Cerebellar nuclear complex (tissue), 1 donor: ENCODE measurements at regions not wholly inside any gene's neighbourhood (a gene's known extent, or its start where the extent isn't known, plus 50 kb on each side); places are given as distances from the start of the nearest gene placed in this dataset.

Experiments used
- DNase-seq, 2 experiments: peaks; one replicate each; lab custom pipeline; 2025; lab: John Stamatoyannopoulos, UW

DNA sequence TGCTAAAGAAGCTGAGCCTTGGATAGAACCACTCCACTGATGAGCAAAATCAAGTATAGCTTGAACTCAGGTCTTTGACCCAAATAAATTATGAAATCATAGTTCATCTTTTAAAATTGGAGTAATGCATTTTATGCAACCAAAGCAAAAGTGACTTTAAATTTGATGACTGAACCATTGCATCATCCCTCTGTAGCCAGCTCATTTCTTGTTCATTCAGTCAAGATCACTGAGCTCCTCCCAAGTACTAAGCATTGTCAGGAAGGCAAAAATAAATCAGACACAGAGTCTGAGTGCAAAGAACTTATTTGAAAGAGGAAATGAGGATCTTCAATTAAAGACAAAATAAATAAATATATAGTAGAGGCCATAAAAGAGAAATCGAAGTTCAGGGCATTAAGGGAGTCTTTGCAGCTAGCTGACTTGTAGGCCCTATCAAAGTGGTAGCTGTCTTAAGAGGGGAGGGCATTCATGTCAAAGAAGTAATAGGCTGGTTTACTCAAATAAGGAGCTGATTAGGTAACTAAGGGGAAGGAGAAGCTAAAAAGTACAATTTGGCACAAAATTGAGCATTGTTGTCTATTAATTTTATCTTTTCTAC is 411.8 kb downstream of the MTX2 start:
- DNase-seq, result no peak

DNA sequence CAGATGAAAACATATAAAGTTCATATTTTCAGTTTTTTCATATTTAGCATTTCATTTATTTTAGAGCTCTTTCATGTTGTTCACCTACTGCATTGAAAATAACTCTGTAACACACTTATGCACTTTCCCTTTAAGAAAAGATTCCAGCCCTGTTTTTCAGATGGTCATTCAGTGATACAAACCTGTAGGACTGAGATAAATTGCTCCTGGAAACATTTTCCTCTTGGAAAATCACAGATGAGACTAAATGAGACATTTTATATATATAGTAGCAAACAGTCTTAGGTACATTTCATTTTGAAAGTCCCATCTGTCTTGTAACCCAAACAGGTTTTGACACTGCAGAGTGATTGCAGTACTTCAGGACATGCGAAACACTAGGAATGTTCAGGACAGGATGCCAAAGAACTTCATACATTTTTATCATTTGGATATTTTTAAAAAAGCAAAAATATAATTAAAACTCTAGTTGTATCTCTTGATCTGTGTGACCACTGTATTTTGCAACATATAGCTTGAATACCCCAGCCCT is 412.4 kb downstream of the MTX2 start:
- no peak for DNase-seq

DNA sequence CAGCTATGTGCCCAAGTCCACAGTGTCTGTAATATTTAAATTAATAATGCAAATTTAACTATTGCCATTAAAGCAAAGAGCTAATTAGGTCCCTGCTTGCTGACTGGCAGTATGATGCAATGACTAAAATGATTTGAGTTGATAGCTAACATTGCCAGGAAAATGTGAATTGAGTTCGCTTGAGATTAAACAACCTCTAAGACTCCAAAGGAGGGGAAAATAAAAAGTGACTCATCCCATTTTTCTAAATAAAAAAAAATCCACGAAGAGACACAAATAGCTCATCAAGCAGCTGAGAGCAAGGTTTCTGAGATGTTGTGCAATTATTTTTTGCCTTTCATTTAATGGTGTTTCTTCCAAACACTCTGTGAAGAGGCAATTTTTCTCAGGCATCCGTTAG is 413.0 kb downstream of the MTX2 start:
- DNase-seq, result no peak

DNA sequence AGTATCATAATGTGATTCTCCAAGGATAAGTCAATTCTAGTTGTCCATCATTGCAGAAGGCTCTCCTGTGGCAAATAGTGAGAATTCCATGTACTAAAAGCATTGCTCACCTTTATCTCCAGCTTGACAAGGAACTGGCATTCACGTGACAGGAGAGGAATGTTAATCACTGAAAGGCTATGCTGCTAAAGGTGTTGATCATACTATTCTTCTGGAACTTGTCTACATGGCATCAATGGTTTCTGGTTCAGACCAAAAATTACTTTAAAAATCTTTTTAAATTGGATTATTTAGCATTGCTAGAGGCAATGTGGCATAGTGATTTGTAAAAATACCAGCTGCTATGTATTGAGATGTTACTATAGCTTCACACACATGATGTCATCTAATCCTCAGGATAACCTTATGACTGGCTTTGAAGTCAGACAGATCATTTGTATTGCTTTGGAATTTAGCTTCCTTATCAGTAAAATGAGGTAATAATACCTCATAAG is 414.4 kb downstream of the MTX2 start:
- no peak for DNase-seq

DNA sequence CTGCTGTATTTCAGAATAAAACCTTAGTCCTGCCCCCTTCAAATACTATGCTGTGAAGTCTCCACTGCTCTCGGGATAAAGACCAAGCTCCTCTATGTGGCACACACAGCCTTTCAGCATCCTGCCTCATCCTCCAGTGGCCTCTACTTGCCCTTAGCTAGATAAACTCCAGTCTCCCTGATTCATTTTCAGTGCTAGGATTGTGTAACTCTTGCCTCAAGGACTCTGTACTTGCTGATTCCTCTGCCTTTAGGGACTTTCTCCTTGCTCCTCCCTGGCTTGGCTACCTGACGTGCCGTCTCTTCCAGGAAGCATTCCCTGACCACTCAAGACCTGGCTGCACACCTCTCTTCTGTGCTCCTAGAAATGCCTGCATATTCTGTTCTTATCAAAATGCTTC is 416.7 kb downstream of the MTX2 start:
- DNase-seq, result no peak

DNA sequence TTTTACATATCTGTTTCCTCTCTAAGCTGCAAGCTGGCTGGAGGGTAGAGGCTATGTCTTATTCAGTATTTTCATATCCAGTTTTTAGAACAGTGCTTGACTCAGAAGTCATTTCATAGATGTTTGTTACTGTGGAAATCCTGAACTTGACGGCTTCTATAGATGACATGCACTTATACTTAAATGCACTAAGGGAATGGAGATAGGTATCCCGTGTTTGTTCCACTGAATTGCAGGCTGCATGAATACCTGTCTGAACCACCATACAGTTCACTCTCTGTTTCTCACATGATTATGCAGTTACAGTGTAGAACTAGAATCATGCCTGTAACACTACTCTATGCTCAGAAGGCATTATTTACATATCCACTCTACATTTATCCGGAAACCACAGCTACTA is 417.1 kb downstream of the MTX2 start:
- no peak for DNase-seq

DNA sequence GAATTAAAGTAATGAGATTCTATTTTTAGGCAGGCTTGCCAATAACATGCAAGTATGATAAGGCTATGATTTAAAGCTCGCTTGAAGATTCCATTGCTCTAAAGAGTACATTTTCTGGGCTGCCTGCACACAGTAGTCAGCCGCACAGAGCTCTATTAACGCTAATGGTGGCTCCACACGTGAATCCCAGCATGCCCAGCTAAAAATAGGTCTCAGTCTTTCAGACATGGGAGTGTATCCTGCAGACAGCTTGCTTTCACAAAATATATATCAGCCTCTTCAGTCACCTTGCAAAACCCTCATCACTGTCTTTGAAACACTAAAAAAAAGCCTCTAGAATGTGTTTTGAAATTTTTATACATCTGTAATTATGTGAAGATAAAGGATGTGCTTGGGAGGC is 418.1 kb downstream of the MTX2 start:
- DNase-seq, result no peak

DNA sequence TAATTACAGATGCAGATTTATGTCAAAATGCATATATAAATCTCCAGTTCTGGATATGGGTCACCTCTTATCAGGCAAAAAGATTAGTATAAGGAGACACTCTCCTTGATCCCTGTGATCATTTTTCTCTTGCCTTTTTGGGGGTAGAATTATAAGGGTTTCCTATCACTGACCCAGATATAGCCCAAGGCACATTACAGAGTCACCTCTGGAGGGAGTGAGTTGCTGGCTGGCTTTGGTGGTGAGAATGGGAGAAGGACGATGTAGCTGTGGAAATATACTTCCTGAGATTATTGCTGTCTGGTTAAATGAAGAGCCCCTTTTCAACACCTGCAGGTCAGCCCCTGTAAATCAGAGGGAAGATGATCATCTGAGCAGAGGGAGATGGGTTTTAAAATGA is 418.7 kb downstream of the MTX2 start:
- DNase-seq, result no peak

DNA sequence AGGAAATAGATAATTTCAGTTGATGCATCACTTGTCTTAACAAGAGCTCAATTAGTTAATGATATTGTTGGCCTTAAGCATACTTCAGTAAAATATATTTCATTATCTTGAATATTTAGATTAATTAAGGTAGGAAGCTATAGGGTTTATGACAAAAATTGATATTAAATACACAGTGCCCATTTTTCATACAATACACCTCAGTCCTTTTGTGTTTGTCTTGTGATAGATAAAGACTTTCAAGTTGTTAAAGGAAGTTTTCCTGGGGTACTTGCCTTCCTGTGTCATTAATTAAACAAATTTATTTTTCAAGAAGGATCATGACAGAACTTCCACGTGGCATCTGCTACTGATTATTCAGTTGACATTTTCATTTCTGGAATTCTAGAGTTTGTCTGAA is 420.5 kb downstream of the MTX2 start:
- no peak for DNase-seq

DNA sequence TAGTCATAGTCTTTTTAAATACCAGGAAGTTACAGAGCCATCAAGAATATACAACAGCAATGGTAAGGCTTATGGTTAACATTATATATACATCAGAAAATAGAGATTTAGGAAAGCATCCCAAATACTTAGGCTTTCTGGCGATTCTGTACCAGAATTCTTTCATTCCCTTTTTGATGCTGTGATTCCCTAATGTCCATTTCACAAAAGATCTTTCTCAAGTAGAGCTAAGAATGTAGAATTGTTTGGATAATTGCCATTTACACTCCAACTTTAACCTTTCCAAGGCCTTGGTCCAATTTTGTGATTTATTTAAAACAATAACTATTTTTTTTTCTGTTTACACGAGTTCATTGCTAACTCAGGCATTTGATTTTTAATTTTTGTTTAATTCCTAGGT is 422.2 kb downstream of the MTX2 start:
- no peak for DNase-seq

DNA sequence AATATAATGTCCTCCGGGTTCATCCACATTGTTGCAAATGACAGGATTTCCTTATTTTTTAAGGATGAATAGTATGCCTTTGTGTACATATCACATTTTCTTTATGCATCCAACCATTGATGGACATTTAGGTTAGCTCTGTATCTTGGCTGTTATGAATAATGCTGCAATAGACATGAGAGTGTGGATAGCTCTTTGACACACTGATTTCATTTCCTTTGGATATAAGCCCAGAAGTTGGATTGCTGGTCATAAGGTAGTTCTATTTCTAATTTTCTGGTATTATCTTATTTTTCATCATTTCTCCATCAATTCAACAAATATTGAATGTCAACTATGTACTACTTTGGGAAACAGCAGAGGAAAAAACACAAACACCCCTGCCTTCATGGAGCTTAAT is 423.3 kb downstream of the MTX2 start:
- no peak for DNase-seq

DNA sequence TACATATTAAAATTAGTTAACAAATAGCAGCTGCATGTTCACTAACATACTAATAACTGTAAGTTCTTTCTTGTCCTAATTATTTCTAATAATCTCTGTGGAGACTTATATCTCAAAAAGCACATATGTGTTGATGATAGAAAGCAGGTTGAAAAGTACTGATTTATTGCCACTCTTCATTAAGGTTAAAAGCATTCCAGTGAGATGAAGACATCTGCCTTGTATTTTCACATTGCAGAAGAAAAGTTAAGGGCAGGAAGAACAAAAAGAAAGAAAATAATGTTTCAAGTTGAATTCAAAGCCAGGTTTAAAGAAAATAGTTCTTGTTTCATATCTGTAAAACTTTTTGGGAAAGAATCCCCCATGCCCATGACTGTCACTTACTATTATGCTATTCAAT is 429.9 kb downstream of the MTX2 start:
- no peak for DNase-seq

DNA sequence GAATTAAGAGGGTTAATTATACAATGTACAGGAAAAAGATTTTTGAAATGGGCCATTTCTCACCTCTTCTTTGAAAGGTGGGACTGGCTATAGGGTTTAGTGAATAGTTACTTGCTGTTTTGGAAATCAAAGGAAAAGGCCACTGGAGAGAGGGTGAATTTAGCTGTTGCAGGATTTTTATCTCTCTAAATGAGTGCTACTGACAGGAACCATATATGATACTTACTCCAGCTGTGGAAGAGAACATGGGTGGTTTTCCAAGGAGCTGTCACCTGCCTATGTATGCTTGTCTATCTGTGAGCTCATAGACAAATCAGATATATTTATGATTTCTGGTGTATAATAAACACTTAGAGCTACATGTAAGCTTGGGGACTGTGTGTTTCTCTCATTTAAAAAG is 430.4 kb downstream of the MTX2 start:
- DNase-seq, result no peak

DNA sequence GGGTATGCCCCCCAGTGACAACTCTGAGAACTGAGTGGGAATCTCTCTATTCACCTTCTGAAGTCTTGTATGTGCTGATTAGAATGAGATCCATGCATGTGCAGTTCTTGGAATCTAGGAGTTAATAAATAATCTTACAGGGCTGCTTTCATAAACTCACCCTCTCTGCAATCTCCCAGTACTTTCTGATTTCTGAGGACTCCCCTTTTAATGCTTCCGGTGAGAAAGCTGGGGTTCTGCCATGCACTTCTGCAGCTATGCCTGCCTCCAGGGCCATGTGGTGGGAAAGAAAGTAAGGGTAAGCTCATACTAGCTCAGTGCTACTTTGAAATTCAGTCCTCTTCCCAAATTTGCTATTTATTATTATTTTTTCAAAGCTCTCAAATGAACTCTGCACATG is 432.9 kb downstream of the MTX2 start:
- no peak for DNase-seq

DNA sequence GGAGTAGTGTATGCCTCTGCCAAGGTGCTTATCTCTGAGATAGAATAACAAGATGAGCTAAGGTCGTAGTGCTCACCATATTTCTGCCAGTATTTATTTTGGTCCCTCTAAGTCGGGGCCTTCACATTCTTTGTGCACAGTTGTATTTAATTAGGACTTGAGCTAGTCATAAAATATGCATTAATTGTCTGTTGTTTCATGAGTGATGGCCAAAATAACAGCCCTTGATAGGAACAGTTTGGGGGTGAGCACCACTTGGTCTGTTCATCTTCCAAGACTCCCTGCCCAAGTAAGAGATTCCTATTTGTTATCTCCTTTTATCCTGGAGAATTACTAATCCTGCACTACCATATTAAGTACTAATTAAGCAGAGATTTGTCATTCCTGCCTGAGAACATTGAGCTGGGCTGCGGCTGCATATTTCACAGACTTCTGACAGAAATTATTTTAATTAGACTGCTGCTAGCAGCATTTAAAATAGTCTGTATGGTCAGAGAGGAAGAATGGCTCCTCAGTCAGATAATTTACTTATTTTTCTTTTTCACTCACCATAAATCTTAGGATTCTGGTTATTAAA is 435.1 kb downstream of the MTX2 start:
- DNase-seq, result no peak

DNA sequence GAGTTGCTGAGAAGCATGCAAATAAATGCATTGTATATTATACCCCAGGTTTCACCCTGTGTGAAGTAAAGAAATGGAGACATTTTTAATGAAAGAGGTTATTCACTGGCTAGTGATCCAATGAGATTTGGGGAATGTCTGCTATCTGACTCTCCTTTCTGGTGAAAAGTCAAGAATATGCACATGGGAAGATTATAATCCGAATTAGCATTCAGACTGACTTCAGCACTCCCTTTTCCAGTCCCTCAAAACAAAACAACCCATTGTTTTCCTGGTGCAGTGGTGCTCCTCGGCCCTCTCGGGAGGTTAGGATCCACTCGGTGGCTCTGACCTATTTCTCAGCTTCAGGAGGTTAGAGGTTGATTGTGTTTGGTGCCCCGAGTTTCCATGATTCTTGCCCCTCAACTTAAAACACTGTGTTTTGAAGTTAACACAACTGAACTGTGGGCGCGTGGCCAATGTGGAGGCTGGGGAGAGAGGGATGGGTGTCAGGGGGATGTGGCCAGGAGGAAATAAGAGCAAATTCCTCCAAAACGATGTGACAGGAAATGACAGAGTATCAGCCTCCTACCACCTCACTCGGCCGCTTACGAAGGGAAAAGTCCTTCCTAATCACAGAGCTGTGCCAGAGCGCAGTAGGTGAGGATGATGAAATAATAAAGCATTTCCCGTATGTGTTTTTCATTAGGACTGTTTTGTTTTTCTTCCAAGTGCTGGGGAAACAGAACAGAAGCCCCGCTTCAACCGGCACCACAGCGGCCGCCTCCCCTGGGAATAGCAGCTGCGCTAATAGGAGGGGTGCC is 440.1 kb downstream of the MTX2 start:
- DNase-seq, result no peak

DNA sequence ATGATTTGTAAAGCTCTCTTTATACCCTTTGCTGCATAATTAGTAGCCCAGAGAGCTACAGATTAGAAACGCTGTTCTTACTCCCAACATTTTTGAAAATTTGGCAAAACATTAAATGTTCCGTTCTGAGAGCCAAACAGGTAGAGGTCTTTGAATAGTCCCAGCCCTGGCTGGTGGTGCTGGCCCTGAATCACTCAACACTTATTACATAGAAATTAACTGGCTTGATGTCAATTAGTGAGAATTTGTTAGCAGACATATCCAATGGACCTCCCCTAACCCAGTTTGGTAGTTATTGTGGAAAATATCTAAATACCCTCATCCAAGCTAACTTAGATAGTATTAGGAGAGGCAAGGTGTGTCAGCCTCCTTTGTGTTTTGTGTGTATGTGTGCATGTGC is 440.7 kb downstream of the MTX2 start:
- no peak for DNase-seq

DNA sequence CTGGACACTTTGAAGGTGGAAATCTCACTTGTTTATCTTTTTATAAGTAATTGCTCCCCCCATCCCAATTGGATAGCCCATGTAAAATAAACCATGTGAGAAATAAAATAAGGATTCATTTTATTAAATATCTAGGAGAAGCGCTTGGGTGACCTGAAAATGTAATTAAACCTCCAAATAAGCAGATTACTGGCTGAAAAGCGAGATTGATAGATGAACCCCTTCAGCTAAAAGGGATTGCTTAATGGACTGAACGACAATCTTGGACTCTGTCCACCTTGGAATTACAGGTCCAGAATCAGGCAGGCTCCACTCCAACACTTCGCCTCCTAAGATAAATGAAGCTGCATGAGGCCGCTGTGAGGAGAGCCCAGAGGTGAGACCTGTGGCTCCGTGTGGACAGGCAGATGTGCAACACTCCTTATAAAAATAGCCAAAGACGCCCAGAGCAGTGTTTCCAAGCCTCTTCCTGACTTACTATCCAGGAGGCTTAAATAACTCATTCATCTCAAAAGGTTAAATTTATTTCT is 441.5 kb downstream of the MTX2 start:
- DNase-seq, result no peak

DNA sequence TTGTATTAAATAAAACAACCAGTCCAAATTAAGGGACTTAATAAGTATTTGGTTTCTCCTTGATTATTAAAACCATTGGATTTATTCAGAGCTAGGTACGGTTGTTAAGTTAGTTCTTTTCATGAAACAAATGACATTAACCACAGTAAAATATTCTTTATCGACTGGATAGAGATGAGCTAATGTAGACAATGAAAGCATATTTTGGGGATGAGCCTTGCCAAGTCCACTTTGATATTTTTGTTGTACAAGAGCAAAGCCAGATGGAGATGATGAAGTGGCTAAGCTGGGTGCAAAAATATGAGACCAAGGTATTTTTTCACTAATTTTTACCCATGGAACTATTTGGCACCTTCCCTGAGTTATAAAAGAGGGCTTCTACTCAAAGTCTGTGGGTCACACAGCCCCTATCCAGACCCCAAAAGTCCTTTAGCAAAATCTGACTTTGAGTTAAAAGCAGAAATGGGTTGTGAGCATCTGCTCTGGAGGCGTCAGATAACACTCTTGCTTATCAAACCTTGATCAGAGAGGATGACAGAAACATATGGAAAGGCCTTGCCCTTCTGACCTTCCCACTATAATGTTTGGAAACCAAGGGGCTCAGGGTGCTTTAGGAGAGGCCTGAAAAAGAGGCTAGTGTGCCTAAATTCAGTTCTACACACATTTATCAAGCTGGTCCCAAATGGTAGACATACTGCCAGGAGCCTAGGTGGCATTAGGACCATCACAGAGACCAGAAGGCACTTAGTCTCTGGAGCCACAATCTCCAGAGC is 456.8 kb downstream of the MTX2 start:
- no peak for DNase-seq

DNA sequence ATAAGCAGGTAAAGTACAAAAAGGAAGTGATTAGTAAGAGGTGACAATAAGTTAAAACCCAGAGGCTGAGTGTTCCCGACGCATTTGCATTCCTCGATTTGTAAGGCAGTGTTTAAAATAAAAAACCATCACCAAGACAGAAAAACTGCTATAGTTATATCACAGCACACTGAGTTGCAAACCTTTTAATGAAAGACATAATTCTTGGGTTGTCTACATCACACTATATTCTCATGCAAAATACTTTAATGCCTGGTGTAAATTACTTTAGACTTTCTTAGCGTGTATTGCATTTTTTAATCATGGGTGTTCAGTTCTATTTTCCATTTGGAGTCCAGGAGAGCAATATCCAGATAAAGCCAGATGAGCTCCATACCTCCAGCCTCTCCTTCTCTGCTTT is 458.5 kb downstream of the MTX2 start:
- no peak for DNase-seq

DNA sequence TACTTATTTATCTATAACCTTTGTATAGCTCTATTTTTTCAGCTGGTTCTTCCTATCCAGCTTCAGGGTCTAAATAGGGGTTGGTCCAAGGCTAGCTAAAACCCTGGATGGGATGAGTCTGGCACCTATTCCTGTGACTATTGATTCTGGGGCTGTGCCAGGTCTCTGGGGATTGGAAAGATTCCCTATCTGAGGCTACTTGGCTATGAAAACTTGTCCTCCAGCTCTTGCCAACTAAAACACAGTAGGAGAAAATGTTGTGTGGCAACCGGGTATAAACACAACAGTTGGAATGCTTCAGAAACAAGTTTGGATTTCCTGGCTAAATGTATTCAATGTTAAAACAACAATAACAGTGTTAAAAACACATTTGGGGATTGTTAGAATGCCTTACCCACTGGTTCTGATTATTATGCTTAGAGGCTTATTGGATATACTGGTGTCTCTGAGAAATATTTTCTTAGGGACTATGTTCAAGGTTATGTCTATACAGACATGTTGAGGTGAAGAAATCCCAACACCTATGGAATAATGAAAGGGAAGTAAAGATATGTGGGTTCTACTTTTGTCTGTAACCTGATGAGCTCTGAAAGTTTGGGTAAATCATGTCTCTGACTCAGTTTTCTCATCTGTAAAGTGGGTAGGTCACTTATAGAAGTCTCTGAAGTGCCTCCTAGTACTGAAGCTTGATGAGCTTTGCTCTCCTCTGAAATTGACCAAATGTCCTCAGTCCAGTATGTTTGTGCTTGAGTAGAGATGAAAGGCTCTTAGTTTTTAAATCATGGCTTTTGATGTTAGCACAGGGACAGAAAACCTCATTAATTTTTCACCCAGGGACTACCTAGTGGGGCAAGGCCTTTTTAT is 460.7 kb downstream of the MTX2 start:
- DNase-seq, result no peak
